Activated CD4-positive, CD25-positive, alpha-beta regulatory T cell treated with anti-CD3 and anti-CD28 coated beads, Interleukin-2, amount 50 U/mL, for 16 hours (primary cell): ENCODE measurements at regions not wholly inside any gene's neighbourhood (a gene's known extent, or its start where the extent isn't known, plus 50 kb on each side); places are given as distances from the start of the nearest gene placed in this dataset.

Source experiments
- DNase-seq: peaks from one replicate; pipeline ENCODE4 v3.0.0-alpha.2; 2020; ENCODE audit warnings: low read depth, low spot score

DNA sequence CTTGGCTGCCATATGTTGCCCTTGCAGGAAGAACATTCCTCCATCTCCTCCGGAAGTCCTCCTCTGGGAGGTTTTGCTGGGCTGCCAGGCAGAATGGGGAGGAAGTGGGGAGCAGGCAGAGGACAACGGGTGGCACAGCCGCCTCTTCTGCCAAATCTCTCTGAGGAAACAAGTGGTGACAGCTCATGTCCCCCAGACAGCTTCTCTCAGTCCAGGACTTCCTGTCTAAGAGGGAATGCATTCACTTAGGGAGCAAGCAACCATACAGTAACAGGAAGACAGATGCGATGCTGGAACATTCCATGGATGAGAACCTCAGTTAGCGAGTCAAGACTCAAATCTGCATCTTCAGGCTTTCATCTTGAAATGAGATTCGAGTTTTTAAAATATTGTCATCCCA, 701.0 kb downstream of the SEMA5A start:
- no peak for DNase-seq

DNA sequence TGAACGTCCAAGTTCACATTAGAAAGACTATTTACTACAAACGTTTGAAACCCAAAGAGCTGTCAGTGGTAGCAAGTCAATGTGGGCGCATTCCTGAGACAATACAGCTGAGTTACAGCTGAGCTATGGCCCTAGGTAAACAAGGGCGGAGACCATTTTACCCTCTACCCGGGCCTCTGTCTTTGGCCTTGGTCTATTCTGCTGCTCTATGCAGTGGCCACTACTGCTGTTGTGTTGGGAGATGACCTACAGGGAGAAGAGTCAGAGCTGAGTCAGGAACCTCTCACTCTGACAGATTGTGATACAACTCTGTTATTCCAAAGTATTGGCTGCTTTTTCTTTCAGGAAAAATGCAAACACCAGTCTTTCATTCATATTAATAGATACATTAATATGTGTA, 700.6 kb downstream of the SEMA5A start:
- no peak for DNase-seq

GRCh38 chr5:8848366-8848765, 697.5 kb downstream of the SEMA5A start:
- DNase-seq = no peak

DNA sequence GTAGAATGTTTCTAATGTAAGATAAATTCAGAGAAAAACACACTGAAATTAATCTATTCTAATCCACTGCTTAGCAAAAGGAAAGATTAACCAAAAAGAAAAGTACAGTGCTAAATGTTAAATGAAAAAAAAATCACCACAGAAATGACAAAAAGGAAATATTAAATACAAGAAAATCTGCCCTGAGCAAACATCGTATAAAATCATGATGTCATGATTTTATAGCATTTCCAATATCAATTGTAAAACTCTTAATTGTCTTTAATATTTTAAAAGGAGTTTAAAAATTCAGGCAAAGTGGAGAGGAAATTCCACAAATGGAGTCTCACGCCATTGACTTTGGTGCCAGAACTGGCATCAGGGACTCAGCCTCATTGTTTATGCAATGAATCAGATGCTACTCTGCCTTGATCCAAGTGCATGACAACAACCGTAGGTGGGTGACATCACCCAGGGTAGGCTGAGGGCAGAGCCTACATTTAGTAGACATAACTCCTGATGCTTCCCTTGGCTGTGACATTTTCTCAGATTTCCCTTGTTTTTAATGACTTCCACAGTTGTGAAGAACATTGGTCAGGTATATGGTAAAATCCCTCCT, 696.8 kb downstream of the SEMA5A start:
- no peak for DNase-seq

DNA sequence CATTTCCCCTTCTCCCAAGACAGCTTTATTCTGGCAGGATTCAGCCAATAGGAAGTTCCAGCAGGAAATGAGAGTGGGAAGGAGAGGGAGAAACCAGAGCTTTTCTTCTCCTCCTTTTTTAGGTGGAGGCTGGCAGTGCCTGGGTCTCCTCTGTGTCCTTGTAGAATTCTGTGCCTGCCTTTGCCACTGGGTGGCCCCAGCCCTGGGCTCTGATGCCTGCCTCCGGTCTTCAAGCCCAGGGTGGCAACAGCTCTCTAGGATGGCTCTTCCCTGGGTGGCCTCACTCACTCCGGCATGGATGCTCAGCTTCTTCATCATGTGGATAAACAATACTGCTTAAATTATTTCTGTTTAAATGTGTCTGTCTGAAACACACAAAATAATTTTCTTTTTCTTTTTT, 694.8 kb downstream of the SEMA5A start:
- no peak for DNase-seq

- no peak for DNase-seq
Measured at GRCh38 chr5:8857051-8857450, 688.8 kb downstream of the SEMA5A start.

GRCh38 chr5:8861764-8862163, 684.1 kb downstream of the SEMA5A start:
- no peak for DNase-seq

DNA sequence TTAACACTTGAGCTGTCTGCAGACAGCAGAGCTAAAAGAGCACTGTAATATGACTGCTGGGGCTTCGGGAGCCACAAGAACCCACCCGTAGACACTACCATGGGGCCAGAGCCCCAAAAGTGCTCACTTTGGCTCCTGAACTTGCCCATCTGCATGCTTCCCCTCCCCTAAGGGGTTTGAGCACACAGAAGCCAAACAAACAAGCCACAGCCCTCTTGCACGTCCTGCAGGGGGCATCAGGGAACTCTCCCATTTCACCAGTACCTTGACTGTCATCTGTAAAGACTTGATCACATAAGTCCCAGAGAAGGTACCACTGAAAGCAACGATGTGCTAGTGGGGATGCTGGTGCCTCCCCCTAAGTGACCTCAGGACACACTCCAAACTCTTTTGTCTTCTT, 681.8 kb downstream of the SEMA5A start:
- no peak for DNase-seq

DNA sequence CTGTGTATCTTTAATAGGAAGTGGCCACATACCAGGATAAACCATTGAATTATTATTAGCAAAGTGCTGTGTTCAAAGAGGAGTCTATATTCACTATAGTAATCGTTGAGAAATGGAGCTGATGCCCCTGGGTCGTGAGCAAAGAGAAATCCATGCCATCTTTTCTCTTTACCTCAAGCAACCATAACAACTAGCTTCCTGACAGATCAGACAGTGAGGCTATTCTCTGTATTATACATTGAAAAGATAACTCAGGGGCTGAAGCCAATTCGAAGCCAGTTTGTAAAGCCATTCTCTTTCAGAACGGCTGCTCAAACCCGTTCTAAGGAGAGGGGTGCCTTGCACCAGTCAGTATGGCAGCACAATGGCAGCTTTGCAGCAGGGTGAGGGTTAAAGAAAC, 680.6 kb downstream of the SEMA5A start:
- no peak for DNase-seq

DNA sequence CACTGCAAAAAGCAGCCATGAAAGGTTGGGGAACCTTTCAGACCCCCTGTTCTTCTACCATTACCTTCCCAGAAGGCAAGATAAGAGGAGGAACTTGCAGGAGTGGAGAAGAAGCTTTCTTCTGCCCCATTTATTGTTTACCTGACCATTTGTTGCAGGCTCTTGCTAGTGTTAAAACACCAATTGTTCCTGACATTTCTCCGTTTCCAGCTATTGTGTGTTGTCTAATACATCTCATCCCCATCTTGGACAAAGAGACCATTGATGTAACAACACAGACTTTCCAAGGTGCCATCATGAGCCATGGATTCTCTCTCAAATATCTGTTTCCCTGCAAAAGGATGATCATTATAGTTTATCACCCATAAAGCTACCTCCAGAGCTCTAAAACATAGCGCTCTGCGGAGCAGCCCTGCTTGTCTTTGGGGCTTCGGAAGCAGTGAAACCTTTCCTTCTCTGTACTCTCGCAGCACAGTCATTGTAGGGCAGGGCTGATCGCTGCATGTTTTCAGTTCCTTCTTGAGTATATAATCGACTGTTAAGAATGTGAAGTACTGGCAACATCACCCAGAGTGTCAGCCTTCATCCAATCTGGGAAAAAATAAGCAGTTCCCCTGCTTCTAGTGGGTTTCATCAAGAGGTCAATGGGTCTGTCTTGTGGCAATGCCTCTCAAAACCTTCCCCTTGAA, 680.0 kb downstream of the SEMA5A start:
- no peak for DNase-seq

DNA sequence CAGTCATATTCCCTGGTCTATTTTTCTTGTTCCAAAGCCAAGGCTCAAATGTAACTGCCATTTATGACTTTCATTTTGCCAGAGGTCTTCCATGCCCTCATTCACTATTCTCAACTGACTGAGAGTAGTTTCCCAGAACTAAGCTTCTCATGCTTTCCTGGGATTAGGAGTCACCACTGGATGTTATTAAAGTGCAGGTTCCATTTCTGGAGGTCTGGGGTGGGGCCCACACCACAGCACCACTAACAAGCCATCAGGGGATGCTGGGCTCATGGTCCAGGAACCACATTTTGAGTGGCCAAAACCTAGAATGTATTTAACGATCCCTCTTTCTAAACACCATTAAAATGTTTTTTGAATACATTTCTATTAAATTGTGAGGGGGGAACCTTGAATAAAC, 677.6 kb downstream of the SEMA5A start:
- no peak for DNase-seq

GRCh38 chr5:8869932-8870331, 675.9 kb downstream of the SEMA5A start:
- no peak for DNase-seq

DNA sequence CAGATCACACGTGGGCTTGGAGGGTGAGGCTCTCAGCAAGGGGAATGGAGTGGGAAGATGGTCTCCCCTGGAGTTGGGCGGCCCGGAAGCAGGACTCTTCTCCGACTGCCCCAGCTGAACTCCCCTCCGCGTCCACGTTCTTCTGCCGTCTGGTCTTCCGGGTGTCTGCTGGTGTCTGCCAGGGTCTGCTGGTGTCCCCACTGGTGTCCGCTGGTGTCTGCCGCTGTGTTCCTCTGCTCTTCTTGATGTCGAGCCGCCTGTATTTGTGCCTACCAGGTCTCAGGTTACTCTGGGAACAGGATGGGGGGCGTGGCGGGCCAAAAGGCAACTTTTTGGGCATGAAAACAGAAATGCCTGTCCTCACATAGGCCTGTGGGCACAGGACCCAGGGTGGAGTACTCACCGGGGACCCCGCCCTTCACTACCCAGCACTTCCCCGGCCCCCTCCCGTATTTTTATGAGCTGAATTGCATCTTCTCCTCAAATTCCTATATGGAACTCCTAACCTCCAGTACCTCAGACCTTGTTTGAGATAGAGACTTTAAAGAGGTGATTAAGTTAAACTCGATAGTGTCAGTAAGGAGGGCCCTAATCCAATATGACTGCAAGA, 675.4 kb downstream of the SEMA5A start:
- DNase-seq = no peak

DNA sequence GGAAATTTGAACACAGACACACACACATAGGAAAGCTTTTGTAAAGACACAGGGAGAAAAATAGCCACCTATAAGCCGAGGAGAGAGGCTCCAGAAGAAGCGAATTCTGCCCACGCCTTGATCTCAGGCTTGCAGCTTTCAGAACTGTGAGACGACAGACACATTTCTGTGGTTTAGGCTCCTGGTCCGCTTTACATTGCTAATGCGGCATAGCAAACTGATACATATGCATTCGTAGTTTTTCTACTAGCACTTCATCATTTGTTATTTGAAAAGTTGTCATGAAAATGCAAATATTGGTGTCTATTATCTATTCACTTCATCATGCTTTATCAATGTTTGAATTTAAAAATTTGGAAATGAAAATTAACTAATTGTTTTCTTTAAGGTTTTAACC, 674.9 kb downstream of the SEMA5A start:
- no peak for DNase-seq

DNA sequence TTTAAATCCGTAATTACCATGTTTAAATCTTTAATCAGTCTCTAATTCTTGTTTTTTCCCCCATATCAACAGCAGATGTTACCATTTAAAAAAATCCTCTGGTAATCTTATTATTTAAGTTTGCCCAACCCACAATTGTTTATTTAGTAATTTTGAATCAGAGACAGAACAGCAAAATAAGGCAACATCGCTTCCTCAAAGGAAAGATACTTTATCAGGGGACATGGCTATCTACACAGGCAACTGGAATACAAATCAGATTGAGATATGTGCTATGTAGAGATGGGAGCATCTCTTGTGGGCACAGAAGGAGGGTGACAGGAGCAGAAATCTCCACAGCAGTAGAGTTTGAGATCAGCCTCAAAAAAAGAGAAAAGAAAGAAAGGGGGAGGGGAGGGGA, 674.4 kb downstream of the SEMA5A start:
- no peak for DNase-seq

DNA sequence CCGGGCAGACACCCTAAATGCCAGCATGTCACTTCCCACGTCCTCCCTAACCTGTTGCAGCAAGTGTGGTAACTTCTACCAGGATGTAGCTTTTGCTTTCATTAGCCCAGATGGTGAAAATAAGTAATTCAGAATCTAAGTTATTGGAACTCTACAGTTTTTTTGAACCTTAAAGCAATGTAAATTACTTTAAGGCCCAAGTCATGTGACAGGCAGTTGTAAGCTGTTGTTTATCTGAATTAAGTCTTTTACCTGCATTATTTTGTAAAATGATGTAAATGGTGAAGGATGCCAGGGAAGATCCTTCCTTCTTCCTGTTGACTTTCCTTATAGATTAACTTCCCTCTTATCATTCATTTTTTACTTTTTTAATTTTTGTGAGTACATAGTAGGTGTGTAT, 670.2 kb downstream of the SEMA5A start:
- no peak for DNase-seq

- no peak for DNase-seq
Measured at GRCh38 chr5:8879248-8879647, 666.6 kb downstream of the SEMA5A start.

GRCh38 chr5:8884029-8884428, 661.8 kb downstream of the SEMA5A start:
- DNase-seq = no peak

DNA sequence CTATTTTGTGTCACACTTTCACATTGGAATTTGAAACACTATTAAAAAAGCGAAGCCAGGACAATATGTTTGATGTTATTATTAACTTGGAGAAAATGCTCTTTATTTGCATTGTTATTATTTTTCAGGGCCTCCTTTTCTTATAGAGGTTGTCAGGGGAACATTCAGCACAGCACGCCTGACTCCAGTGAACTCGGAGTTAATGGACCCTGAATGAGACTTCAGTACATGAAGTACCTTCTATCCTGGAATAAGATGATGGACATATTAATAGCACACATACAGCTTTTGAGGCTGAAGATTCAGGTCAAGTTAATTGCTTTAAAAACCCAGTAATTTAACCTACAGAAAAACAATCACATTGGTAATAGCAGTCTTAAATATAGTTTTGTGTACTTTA, 652.9 kb downstream of the SEMA5A start:
- DNase-seq = no peak

DNA sequence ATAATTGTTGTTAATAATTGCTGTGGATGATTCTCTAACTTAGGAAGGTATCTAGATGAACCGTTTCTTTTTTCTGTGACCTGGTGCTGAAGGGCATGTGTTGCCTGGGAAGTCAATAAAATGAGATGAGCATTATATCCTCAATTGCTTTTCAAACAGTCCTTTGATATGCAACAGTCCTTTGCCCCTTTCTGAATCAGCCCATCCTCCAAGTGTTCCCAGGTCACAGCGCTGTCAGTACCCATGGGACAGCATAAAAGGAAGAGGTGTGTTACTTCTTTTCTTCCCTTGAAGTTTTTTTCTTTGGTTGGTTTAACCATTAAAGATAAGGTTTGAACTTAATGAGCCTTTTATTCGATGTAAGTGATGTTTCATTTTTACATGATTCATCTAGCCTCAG, 651.8 kb downstream of the SEMA5A start:
- DNase-seq = no peak

DNA sequence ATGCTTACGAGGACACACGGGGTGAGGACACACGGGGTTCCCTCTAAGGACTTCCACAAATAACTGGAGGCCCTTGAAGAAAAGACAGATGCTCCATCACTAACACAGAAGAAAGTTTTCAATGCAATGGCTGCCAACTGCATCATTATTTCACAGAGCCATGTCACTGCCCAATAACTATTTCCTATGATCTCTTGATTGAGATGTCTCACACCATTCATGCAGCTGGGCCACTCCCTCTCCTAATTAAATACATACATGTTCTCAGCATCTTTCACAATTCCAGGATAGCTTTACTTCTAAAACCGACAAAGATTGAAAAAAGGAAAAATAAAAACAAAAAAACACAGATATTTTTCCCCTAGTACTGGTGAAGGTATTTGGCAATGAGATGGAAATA, 650.8 kb downstream of the SEMA5A start:
- no peak for DNase-seq

GRCh38 chr5:8895599-8895998, 650.3 kb downstream of the SEMA5A start:
- no peak for DNase-seq

- no peak for DNase-seq
Measured at GRCh38 chr5:8897316-8897715, 648.6 kb downstream of the SEMA5A start.
